C4-2B (cell line): ENCODE measurements at regions not wholly inside any gene's neighbourhood (a gene's known extent, or its start where the extent isn't known, plus 50 kb on each side); places are given as distances from the start of the nearest gene placed in this dataset.

Experiments used
- H3K27ac ChIP-seq: fragments of 450-650 bp; 2 replicates; pipeline ENCODE4 v1.5.1; 2017
- ZFX ChIP-seq: fragments of 450-650 bp; IDR thresholded peaks from 2 replicates; pipeline ENCODE4 v1.6.1; 2017
- TF ChIP-seq, protein P1 (sequence below): fragments of 450-650 bp; conservative IDR thresholded peaks from 2 replicates; pipeline ENCODE4 v1.5.1; 2017; ENCODE audit warnings: mild to moderate bottlenecking

DNA sequence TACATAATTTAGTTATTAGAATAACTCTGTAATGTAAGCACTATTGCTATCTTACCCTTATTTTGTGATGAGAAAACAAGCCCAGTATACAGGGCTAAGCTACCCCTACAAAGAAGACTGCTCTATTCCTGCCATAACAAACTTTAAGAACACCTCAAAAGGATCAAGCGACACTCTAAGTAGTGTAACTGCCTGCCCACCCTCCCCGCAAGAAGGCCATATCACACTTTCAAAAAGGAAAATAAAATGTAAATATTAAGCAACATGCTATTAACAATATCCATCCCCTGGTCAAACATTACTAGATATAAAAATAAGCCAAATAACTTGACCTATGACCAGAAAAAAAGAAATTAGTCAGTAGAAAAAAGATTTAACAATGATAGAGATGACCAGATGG lies 741.7 kb upstream of the CNTNAP5 start:
- TF ChIP-seq, protein P1, sequence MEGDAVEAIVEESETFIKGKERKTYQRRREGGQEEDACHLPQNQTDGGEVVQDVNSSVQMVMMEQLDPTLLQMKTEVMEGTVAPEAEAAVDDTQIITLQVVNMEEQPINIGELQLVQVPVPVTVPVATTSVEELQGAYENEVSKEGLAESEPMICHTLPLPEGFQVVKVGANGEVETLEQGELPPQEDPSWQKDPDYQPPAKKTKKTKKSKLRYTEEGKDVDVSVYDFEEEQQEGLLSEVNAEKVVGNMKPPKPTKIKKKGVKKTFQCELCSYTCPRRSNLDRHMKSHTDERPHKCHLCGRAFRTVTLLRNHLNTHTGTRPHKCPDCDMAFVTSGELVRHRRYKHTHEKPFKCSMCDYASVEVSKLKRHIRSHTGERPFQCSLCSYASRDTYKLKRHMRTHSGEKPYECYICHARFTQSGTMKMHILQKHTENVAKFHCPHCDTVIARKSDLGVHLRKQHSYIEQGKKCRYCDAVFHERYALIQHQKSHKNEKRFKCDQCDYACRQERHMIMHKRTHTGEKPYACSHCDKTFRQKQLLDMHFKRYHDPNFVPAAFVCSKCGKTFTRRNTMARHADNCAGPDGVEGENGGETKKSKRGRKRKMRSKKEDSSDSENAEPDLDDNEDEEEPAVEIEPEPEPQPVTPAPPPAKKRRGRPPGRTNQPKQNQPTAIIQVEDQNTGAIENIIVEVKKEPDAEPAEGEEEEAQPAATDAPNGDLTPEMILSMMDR = no peak
- no peak for TF ChIP-seq ZFX
- no peak overlapping the region for H3K27ac ChIP-seq

DNA sequence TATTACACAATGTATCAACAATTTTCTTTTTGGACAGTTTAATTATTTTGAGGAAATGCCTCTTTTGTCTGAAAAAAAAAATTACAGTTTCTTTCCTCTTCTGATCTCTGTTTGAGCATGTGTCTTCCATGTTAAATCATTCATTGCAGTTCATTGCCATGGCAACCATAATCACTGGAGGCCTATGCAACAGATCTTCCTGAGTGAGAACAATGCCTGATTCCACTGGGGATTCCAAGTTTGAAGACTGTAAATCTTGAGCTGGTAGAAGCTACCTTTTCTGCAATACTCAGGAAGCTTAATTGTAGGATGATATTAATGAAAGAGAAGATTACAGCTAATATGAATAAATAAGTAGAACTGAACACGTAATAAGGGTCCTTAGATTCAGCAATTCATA lies 721.4 kb upstream of the CNTNAP5 start:
- TF ChIP-seq, protein P1 = no peak

More for the DNA sequence above, 721.4 kb upstream of the CNTNAP5 start:
- H3K27ac ChIP-seq = no peak overlapping the region
